ENCODE measurements at regions not wholly inside any gene's neighbourhood (a gene's known extent, or its start where the extent isn't known, plus 50 kb on each side); places are given as distances from the start of the nearest gene placed in this dataset.

GRCh38 chr4:18980516-18981233, 959.1 kb upstream of the LCORL start:
- DNase-seq (ENCODE audit: low read depth, low spot score): no peak

- no peak for DNase-seq (ENCODE audit: low read depth, low spot score)
These were observed 955.3 kb upstream of the LCORL start for GRCh38 chr4:18976884-18977283.

- no peak for DNase-seq (ENCODE audit: low read depth, low spot score)
These were observed 954.6 kb upstream of the LCORL start for GRCh38 chr4:18975916-18976808.

- DNase-seq (ENCODE audit: low read depth, low spot score): no peak
These were observed 951.7 kb upstream of the LCORL start for GRCh38 chr4:18973296-18973695.

- no peak for DNase-seq (ENCODE audit: low read depth, low spot score)
These were observed 940.3 kb upstream of the LCORL start for GRCh38 chr4:18961879-18962278.

GRCh38 chr4:18961266-18961665, 939.7 kb upstream of the LCORL start:
- no peak for DNase-seq (ENCODE audit: low read depth, low spot score)

- no peak for DNase-seq (ENCODE audit: low read depth, low spot score)
These were observed 936.2 kb upstream of the LCORL start for GRCh38 chr4:18957716-18958115.

GRCh38 chr4:18954538-18954937, 933.0 kb upstream of the LCORL start:
- no peak for DNase-seq (ENCODE audit: low read depth, low spot score)

- no peak for DNase-seq (ENCODE audit: low read depth, low spot score)
These were observed 932.1 kb upstream of the LCORL start for GRCh38 chr4:18953613-18954012.

- DNase-seq (ENCODE audit: low read depth, low spot score): no peak
These were observed 923.9 kb upstream of the LCORL start for GRCh38 chr4:18945464-18945863.

GRCh38 chr4:18942874-18943273, 921.3 kb upstream of the LCORL start:
- DNase-seq (ENCODE audit: low read depth, low spot score): no peak

GRCh38 chr4:18938343-18939099, 917.0 kb upstream of the LCORL start:
- DNase-seq (ENCODE audit: low read depth, low spot score): peak; percentile 27

- DNase-seq (ENCODE audit: low read depth, low spot score): no peak
These were observed 916.2 kb upstream of the LCORL start for GRCh38 chr4:18937746-18938145.

GRCh38 chr4:18937080-18937479, 915.5 kb upstream of the LCORL start:
- no peak for DNase-seq (ENCODE audit: low read depth, low spot score)

- peak; percentile 14 for DNase-seq (ENCODE audit: low read depth, low spot score)
These were observed 914.2 kb upstream of the LCORL start for GRCh38 chr4:18935659-18936345.

GRCh38 chr4:18934197-18934596, 912.6 kb upstream of the LCORL start:
- DNase-seq (ENCODE audit: low read depth, low spot score): no peak

- no peak for DNase-seq (ENCODE audit: low read depth, low spot score)
These were observed 911.3 kb upstream of the LCORL start for GRCh38 chr4:18932730-18933339.

GRCh38 chr4:18931643-18932377, 910.3 kb upstream of the LCORL start:
- DNase-seq (ENCODE audit: low read depth, low spot score): no peak

GRCh38 chr4:18930487-18930886, 908.9 kb upstream of the LCORL start:
- no peak for DNase-seq (ENCODE audit: low read depth, low spot score)

GRCh38 chr4:18923496-18924161, 902.1 kb upstream of the LCORL start:
- DNase-seq (ENCODE audit: low read depth, low spot score): no peak

Data from astrocyte of the hippocampus (primary cell).